KOPT-K1 (cell line): ENCODE measurements at regions not wholly inside any gene's neighbourhood (a gene's known extent, or its start where the extent isn't known, plus 50 kb on each side); places are given as distances from the start of the nearest gene placed in this dataset.
"Not testable (repeated sequence)": the region's sequence is repeated elsewhere in the genome, so short reads cannot be mapped to it uniquely, and the experiment has no call there.

Experiments
- H3K27ac ChIP-seq: fragments of 200-600 bp; sonication (generic); 2 replicates; pipeline ENCODE4 v1.5.1; 2016; ENCODE audit warnings: antibody characterized with exemption, mild to moderate bottlenecking, low read depth, low read length; ENCODE audit not compliant: poor library complexity, severe bottlenecking
- H3K36me3 ChIP-seq: fragments of 200-600 bp; sonication (generic); 2 replicates; pipeline ENCODE4 v1.5.1; 2017; ENCODE audit warnings: antibody characterized with exemption, mild to moderate bottlenecking, low read length, moderate library complexity; ENCODE audit not compliant: insufficient read depth
- H3K9me3 ChIP-seq: fragments of 200-600 bp; sonication (generic); 2 replicates; pipeline ENCODE4 v1.5.1; 2017; ENCODE audit warnings: antibody characterized with exemption, low read length, mild to moderate bottlenecking; ENCODE audit not compliant: insufficient read depth, poor library complexity, severe bottlenecking

DNA sequence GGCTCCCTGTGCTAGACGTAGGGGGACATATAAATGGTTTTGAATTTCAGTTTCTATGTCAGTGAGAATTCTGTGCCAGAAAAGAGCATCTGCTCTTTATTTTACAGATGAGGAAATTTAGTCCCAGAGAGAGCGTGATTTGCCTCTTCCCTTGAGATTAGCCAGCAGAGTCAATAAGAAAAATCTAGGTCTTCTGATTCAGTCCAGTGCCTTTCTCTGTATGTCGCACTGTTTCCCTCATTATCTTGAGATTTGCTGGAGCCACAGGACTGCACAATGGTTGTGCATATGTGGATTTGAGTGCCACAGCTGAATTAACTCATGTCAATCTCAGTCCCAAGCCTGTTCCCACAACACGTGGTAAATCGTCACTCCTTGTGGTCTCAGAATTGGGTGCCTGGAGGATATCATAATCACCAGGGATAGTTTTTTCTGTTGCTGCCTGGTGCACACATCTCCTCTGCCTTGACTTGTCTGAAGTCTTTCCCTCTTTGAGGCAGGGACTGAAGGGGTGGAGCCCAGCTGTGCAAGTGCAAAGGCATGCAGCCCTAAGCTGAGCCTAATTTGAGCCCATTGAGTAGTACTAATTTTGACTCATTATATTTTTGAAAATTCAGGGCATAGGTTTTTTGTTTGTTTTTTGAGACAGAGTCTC lies 276.7 kb downstream of the SOX4 start:
- H3K36me3 ChIP-seq, result peaks cover 16% of the 10 kb centered on the region; the same call in 1 of the 2 replicates
- H3K9me3 ChIP-seq, result peaks cover 13% of the 10 kb centered on the region
- peak overlapping the region; percentile 77 for H3K27ac ChIP-seq

DNA sequence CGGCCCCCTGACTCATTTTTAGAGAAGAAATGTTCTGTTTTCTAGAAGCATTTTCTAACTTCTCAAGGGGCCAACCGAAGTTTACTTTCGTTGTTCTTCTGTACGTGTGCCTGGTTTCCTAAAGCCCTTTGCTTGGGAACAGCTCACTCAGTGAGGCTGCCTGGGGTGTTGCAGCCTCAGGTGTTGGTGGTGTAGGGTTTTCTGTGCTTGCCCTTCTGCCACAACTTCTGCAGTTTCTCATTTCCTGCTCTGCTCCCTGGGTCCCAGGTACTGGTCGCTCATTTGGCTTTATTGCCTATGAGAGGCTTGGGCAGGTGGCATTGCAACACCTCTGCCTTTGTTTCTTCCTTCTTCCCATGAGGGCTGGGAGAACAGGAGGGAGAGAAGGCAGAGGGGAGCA lies 278.3 kb downstream of the SOX4 start:
- H3K36me3 ChIP-seq, result peaks cover 16% of the 10 kb centered on the region; the same call in 1 of the 2 replicates

DNA sequence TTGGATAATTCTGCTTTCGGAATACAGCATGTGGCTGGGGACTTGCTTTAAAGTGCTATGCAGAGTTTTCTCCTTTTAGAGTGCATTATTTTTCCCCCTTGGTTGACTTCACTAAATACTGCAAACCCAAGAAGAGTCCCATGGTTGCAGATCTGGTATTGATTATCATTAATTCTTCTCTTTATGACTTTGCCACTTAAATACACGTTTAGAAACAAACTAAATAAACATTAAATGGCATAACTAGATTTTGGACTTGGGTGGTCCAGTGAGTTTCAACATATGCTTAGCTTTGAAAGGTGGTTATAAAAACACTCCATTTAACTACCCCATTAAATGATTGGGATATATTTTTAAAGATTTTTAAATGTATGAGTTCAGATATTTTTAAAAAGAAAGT lies 279.2 kb downstream of the SOX4 start:
- Histone ChIP-seq H3K36me3 (peaks cover 16% of the 10 kb centered on the region; the same call in 1 of the 2 replicates), H3K9me3 (peaks cover 27% of the 10 kb centered on the region), H3K27ac (peak overlapping the region; percentile 77)

More for the DNA sequence above, 278.3 kb downstream of the SOX4 start:
- peak overlapping the region; percentile 77 for H3K27ac ChIP-seq
- H3K9me3 ChIP-seq, result peaks cover 25% of the 10 kb centered on the region

DNA sequence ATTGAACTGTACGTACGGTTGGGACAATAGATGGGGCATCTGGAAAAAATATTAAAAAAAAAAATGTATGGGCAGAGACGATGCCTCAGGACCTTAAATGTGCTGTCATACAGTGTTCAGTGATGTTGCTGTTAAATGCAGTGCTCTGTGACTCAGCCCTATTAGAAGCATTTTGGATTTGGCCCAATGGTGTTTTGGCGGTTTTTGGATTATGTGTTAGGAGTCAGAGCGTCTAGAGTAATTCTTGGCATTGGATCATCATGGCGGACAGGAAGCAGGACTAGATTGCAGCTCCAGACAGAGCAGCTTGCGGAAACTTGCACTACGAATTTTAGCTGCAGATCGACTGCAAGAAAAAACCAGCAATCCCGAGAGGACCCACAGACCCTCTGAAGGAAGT lies 280.0 kb downstream of the SOX4 start:
- H3K36me3 ChIP-seq, result peaks cover 16% of the 10 kb centered on the region; the same call in 1 of the 2 replicates
- peaks cover 33% of the 10 kb centered on the region for H3K9me3 ChIP-seq
- H3K27ac ChIP-seq, result peak overlapping the region; percentile 77

DNA sequence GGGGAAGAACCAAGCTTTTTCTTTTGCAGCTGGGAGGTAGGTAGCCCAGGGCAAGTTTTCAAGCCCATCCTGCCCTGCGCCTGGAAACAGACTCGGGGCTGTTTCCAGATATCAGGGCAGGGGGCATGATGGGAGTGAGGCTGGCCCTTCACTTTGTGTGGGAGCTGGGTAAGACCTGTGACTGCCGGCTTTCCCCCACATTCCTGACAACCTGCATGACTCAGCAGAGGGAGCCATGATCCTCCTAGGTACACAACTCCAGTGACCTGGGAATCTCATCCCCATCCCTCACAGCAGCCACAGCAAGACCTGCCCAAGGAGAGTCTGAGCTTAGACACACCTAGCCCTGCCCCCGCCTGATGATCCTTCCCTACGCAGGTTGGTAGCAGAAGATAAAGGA lies 280.8 kb downstream of the SOX4 start:
- Histone ChIP-seq H3K9me3 (peaks cover 41% of the 10 kb centered on the region), H3K27ac (peak overlapping the region; percentile 77), H3K36me3 (peaks cover 16% of the 10 kb centered on the region; the same call in 1 of the 2 replicates)

DNA sequence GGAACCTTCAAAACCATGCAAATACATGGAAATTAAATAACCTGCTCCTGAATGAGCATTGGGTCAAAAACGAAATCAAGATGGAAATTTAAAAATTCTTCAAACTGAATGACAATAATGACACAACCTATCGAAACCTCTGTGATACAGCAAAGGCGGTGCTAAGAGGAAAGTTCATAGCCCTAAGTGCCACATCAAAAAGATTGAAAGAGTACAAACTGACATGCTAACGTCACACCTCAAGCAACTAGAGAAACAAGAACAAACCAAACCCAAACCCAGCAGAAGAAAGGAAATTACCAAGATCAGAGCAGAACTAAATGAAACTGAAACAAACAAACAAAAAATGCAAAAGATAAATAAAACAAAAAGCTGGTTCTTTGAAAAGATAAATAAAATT lies 283.5 kb downstream of the SOX4 start:
- peak overlapping the region; percentile 42 for H3K27ac ChIP-seq
- H3K9me3 ChIP-seq, result peaks cover 51% of the 10 kb centered on the region
- peaks cover 16% of the 10 kb centered on the region; the same call in 1 of the 2 replicates for H3K36me3 ChIP-seq

DNA sequence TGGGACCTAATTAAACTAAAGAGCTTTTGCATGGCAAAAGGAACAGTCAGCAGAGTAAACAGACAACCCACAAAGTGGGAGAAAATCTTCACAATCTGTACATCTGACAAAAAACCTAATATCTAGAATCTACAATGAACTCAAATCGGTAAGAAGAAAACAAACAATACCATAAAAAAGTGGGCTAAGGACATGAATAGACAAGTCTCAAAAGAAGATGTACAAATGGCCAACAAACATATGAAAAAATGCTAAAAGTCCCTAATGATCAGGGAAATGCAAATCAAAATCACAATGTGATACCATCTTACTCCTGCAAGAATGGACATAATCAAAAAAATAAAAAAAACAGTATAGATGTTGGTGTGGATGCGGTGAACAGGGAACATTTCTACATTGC lies 286.7 kb downstream of the SOX4 start:
- H3K9me3 ChIP-seq, result peaks cover 37% of the 10 kb centered on the region

DNA sequence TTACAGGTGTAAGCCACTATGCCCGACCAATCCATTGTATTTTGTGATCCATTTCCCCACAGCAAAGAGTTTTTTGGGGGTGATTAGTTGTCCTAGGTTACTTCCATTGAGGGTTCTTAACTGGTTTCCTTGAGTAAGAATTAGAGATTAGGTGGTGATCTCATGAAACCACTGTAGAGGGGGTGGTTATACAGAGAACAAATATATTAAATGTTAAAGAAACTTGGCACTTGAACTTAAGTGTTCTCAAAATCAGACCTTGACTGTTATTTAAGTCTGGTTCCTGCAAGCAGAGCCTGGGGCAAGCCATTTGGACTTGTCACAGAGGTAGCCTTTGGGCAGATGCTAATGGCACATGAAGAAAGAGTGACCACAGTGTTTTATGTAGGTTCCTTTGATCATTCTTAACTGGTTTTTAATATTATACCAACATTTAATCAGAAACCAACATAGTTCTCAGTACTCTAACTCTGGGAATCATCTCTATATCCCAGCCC lies 288.5 kb downstream of the SOX4 start:
- Histone ChIP-seq H3K36me3 (peaks cover 16% of the 10 kb centered on the region), H3K27ac (peak overlapping the region; percentile 95), H3K9me3 (peaks cover 24% of the 10 kb centered on the region)

More for the DNA sequence above, 286.7 kb downstream of the SOX4 start:
- H3K27ac ChIP-seq, H3K36me3 ChIP-seq: not testable (repeated sequence)

DNA sequence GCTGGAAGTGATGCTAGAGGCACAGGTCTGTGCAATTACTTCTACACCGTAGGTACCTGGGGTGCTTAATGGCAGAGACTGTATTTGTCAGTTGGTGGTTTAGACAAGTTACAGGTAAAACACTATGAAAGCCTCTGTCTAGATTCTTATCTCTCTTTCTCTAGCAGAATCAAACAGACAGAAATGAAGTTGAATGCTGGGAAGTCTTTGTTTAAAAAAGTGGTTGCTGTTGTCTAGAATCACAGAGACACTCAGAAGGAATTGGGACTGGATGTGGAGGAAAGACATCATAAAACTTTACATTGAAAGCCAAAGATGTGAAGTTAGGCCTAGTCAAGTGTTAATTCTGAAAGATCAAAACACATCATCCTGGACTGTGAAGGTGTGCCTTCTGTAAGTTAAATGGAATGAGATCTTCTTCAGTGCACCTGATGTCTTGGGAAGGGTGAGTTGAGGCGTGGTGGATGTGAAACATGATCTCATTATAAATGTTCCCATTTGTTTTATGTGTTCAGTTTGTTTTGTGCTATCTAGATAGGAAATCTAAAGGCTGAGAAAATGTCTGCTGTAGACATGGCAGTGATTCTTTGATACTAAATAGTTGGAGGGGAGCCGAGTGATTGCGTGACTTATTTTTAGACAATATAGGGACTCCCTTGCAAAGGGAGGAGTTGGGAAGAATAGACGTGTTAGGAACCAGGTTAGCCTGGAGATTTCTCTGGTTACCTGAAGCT lies 290.2 kb downstream of the SOX4 start:
- peaks cover 16% of the 10 kb centered on the region for H3K9me3 ChIP-seq
- peaks cover 29% of the 10 kb centered on the region for H3K36me3 ChIP-seq
- peak overlapping the region; percentile 95 for H3K27ac ChIP-seq

DNA sequence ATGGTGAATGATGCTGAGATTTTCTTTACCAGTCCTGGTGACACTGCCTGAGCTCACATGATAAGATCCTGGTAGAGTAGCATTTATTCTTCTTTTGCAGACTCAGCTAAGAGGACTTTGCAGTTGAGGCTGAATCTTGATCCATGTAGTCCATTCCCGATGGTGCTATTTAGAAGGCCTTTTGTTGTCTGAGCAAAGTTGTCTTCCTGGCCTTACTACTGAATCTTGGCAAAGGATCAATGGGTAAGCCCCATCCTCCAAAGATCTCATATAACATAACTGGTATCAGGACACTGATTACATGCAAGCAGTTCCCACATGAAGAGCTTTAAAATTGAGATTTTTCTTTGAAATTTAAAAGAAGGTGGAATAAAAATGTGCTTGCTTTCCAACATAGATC lies 291.6 kb downstream of the SOX4 start:
- Histone ChIP-seq H3K27ac (peak overlapping the region; percentile 95), H3K9me3 (peaks cover 8% of the 10 kb centered on the region), H3K36me3 (peaks cover 42% of the 10 kb centered on the region)

DNA sequence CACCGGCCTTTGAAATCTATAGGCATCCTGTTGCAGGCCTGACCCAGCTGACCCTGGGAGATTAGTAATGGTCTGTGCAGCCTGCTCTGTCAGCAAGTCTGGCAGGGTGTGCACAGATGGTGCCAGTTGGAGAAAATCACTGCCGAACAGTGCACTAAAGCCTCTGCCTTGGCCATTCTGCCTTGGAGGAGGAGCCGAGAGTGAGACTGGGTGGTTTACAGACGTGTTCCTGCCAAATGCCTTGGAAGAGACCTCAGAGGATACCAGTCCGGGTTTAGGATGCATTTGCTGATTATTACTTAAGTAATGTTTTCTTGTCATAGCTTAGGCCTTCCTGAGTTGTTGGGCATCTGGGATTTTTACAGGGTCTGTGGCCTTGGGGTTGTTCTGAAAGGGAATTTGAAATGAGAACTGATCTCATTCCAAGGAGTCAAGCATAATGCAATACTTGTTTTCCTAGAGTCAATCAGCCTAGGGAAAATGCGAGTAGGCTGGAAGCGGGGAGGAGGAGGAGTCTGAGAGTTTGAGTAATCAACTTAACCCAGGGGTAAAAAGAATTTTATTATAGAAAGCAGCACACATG lies 292.1 kb downstream of the SOX4 start:
- Histone ChIP-seq H3K36me3 (peaks cover 47% of the 10 kb centered on the region), H3K9me3 (peaks cover 6% of the 10 kb centered on the region), H3K27ac (peak overlapping the region; percentile 95)

DNA sequence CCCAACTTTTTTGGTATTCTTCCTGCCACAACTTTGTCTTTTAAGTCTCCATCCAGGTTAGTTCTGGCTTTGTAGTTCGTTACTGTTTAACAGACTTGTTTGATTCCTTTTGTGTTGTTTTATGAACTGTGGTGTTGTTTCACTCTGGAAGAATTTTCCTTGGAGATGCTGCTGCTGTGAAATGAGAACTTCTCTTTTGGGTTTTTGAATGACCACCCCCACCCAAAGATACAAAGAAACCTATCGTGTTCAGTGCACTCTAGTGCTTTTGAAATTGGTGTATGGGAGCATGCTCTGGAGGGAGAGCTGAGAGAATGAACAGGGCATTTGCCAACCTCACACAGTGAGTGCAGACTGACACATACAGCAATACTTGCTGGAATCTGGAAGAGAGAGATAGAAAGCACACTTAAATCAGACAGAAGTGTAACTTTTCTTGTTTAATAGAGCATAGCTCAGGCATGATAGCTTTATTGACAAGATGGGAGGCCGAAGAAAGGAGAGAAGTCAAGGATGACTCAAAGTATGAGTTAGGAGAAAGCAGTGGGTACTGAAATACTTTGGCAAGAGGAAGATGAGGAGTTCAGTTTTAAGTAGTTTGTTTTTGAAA lies 293.1 kb downstream of the SOX4 start:
- Histone ChIP-seq H3K9me3 (no peaks in the 10 kb centered on the region), H3K27ac (peak overlapping the region; percentile 95), H3K36me3 (peaks cover 57% of the 10 kb centered on the region)

DNA sequence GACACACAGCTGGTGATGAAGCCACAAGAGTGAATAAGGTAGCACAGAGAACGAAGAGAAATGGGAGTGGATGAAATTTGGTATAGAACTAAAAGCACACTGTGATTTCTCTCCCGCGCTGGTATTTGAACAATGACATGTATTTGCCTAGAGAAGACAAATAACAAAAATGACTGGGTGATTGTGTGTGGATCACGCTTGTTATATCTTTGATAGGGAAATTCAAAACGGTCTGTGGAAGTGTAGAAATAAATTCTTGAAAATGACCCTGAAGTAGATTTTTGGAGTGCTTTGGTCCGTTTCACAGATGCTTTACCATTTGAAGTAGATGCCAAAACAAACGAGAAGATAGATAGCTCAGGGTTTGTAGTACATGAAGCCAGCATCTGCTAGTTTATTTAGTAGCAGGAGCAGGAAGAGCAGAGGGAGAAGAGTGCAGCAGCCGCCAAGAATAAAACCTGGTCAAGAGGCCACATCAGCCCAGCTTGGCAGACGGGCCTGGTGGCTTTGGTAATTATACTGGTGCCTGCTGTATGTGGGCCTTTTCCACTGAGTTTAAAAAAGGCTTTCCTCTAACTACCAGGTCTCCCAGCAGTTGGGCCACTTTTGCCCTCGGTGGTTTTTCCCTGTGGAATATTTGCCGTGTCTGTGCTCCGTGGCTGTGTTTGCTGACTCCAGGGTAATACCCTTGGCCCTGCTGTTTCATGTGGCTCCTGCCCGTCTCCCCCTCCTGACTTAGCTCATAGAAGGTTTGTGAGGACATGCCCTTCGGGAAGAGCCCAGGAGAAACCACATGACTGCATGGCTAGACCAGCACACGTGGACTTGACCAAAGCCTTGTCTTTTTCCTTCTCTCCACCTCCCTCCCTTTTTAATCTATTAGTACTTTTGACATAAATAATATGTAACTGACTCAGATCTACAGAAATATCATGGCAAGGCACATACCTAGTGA lies 294.0 kb downstream of the SOX4 start:
- H3K36me3 ChIP-seq, result peaks cover 61% of the 10 kb centered on the region
- peak overlapping the region; percentile 95 for H3K27ac ChIP-seq

DNA sequence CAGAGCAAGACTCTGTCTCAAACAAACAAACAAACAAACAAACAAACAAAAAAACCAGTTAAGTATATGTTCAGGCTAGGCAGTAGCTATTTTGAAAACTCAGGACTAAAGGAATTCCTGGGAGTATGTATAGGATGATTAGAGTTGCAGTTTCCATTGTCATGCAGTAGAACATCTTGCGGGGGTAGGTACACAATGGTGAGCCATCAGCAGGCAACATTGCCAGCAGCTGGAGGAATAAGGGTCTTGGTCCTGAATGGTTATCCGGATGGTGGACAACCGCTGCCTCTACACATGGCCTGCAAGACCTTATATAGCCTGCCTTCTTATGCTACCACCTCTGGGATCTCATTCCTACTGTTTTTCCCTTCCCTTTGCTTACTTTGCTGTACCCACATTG lies 297.5 kb downstream of the SOX4 start:
- Histone ChIP-seq H3K36me3 (peaks cover 84% of the 10 kb centered on the region), H3K27ac (no peak overlapping the region), H3K9me3 (no peaks in the 10 kb centered on the region)

More for the DNA sequence above, 294.0 kb downstream of the SOX4 start:
- H3K9me3 ChIP-seq, result no peaks in the 10 kb centered on the region
